GM21526 (cell line): ENCODE measurements at regions not wholly inside any gene's neighbourhood (a gene's known extent, or its start where the extent isn't known, plus 50 kb on each side); places are given as distances from the start of the nearest gene placed in this dataset.
"Not testable (repeated sequence)": the region's sequence is repeated elsewhere in the genome, so short reads cannot be mapped to it uniquely, and the experiment has no call there.

ENCODE experiments used
- ATAC-seq: cut with Tn5 transposase; IDR thresholded peaks from one replicate; pipeline ENCODE4 v1.9.1; 2021; ENCODE audit warnings: moderate library complexity; ENCODE audit not compliant: unreplicated experiment, low FRiP score

- ATAC-seq = no peak
These were observed 427.8 kb downstream of the ARL4A start for GRCh38 chr7:13115157-13115772.

DNA sequence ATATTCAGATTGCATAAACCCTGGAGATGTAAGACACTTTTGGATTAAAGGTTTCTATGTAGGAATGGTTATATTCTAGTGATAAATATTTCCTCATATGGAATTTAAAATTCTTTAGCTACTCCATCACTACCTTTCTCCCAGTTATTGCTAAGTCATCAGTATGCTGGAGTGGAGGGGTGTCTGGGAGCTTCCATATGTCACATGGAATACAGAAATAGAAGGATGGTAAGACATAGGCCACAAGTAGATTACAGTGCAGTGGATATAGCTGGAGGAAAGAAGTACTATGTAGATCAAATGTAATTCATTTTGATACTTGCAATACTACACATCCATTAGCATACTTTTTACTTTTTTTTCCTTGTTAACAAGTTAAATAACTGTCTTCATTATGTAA, 428.4 kb downstream of the ARL4A start:
- ATAC-seq = no peak

DNA sequence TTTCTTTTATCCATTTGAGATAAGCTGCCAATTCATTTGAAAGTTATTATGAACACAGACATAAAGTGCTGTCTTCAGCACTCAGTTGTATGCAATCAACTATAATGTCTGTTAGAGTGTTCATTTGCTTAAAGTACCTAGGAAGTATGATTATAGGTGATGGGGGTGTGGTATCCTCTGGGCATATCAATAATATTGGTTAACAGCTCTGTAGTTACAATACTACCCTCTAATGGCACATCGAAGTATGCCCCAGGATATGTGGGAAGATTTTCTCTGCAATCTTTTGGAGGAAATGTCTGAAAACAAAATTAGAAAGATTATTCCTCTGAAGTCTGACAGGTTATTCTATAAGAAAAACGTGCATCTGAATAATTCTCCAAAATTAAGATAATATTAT, 429.7 kb downstream of the ARL4A start:
- no peak for ATAC-seq

DNA sequence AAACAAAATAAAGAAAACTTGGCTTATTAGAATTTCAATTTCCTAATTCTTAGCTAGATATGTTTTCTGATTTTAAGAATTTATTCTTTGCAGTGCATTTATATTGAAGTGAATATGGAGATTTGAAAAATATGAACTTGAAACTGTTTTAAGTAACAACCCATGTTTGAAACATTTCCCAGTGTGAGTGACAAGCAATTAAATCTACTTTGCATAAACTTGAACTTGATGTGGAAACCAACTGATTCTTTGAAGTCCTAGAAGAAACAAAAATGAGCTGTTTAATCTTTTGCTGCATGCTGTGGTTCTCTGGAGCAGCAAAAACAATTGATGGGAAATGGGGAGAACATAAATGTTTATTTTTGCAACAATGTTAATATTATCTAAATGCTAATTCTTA, 430.2 kb downstream of the ARL4A start:
- no peak for ATAC-seq

DNA sequence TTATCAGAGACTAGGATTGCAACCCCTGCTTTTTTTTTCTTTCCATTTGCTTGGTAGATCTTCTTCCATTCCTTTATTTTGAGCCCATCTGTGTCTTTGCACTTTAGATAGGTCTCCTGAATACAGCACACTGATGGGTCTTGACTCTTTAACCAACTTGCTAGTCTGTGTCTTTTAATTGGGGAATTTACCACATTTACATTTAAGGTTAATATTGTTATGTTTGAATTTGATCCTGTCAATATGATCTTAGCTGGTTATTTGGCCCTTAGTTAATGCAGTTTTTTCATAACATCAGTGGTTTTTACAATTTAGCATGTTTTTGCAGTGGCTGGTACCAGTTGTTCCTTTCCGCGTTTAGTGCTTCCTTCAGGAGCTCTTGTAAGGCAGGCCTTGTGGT, 437.2 kb downstream of the ARL4A start:
- not testable (repeated sequence) for ATAC-seq

- no peak for ATAC-seq
These were observed 438.9 kb downstream of the ARL4A start for GRCh38 chr7:13126347-13126746.

DNA sequence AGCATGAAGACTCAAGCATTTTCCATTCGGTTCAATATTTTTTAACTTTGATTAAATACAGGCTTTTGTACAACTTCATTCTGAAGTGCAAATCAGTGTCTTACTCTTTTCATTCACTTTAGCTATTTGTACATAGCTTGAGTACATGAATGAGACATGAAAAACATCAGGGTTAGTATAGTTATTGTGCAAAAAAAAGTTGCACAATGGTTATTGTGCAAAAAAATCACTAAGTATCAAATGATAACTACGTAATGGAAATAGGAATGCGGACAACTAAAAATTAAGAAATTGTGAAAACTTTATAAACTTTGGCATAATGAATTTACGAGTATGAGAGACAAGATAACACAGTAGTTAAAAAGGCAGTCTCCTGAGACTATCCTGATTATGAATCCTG, 442.9 kb downstream of the ARL4A start:
- no peak for ATAC-seq

DNA sequence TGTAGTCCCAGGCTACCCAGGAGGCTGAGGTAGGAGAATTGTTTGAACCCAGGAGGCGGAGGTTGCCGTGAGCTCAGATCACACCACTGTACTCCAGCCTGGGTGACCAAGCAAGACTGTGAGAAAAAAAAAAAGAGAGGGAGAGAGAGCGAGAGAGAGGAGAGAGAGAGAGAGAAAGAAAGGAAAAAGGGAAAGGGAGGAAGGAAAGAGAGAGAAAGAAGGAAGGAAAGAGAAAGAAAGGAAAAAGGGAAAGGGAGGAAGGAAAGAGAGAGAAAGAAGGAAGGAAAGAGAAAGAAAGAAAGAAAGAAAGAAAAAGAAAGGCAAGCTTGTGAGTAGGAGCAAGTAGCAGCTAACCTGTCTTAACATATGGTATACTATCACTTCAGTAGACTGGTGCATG, 443.5 kb downstream of the ARL4A start:
- not testable (repeated sequence) for ATAC-seq

GRCh38 chr7:13132314-13132713, 444.9 kb downstream of the ARL4A start:
- ATAC-seq = no peak

DNA sequence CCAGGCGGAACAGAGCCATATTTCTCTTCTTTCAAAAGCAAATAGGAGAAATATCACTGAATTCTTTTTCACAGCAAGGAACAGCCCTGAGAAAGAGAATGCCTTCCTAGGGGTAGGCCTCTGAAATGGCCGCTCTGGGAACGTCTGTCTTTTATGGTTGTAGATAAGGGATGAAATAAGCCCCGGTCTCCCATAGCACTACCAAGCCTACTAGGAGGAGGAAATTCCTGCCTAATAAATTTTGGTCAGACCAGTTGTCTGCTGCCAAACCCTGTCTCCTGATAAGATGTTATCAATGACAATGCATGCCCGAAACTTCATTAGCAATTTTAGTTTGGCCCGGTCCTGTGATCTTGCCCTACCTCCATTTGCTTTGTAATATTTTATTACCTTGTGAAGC, 448.9 kb downstream of the ARL4A start:
- not testable (repeated sequence) for ATAC-seq

DNA sequence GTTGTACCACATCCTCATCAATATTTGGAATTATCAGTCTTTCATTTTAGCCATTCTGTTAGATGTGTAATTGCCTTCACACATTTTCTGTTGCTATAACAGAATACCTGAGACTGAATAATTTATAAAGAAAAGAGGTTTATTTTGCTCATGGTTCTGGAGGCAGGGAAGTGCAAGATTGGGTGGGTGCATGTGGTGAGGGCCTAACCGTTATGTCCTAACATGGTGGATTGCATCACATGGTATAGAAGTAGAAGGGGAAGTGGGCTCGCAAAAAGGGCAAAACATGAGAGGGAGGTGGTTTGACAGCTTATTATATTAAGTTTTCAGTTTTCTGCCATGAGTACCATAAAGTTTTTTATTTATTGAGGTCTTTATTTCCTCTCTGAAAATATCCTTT, 452.0 kb downstream of the ARL4A start:
- ATAC-seq = no peak

- no peak for ATAC-seq
These were observed 457.2 kb downstream of the ARL4A start for GRCh38 chr7:13144673-13145072.

GRCh38 chr7:13148548-13148947, 461.1 kb downstream of the ARL4A start:
- no peak for ATAC-seq

- no peak for ATAC-seq
These were observed 464.5 kb downstream of the ARL4A start for GRCh38 chr7:13151978-13152377.

- ATAC-seq = no peak
These were observed 465.3 kb downstream of the ARL4A start for GRCh38 chr7:13152755-13153154.

- no peak for ATAC-seq
These were observed 465.8 kb downstream of the ARL4A start for GRCh38 chr7:13153266-13153665.

GRCh38 chr7:13153742-13154141, 466.3 kb downstream of the ARL4A start:
- no peak for ATAC-seq

DNA sequence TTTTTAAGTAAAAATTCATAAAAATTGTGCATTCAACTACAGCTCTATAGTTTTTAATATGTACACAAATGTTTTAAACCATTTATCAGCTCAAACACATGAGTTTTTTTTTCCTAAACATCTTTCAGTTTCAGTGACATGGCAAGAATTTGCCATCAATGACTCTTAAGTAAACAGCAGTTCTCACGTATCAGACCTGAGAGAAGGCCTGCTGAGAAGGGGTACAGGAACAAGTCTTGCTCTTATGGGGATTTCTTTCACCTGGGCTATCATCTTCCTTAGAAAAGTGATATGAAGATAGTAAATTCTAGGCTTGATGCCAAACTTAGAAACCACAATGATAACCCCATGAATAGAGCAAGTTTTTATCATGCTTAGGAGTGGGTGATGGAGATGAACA, 467.8 kb downstream of the ARL4A start:
- no peak for ATAC-seq

- ATAC-seq = no peak
These were observed 471.6 kb downstream of the ARL4A start for GRCh38 chr7:13159003-13159402.

DNA sequence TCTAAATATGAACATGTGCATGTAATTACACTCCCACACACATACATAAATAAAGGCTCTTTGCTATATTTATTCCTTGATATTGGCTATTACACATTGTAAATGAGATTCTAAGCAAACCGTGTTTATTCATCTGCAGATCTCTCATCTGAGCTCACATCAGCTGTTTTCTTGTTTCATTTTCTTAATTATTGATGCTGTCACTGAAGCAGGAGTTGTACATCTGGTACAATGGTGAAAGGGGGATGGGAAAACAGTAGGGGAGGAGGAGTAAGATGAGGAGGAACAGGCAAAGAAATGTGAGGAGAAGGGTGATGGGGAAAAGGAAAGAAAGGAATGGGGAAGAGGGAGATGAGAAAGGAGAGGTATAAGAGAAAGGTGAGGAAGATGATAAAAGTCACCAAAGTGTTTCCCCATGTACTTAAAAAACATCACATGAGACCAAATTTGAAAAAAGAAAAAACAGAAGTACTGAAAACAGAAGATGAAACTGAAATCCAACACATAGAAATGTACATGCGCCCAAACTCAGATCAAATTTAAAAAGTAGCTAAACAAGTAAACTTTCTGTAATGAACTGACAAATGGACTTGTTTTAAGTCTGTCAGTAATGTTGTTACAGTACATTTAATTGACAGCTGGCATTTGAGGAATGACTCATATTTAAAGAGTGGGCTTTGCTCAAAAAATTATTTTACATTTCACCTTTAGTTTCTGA, 472.2 kb downstream of the ARL4A start:
- peak; percentile 63 for ATAC-seq

DNA sequence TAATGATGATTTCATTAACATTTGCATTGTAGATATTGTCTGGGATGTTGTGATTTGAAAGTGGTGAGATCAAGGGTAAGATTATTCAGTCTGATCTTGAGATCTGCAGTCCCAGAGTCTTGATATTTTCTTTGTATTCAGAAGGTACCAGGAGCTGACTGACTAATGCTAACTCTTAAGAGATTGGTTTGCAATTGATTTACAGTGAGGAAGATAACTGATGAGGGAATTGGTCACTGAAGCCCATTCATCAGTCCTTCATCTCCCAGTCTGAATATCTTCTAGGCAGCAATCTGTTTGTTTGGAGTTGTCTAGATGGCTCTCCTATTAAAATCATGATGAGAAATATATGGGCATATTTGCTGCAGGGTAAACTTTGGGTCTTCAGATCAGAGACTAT, 473.7 kb downstream of the ARL4A start:
- ATAC-seq = no peak

GRCh38 chr7:13165854-13166253, 478.4 kb downstream of the ARL4A start:
- ATAC-seq = no peak
